Gastroesophageal sphincter (tissue), 4 donors: ENCODE measurements at regions not wholly inside any gene's neighbourhood (a gene's known extent, or its start where the extent isn't known, plus 50 kb on each side); places are given as distances from the start of the nearest gene placed in this dataset.
"Not testable (repeated sequence)": the region's sequence is repeated elsewhere in the genome, so short reads cannot be mapped to it uniquely, and the experiment has no call there.

Experiments used
- ATAC-seq: fragments of 150-250 bp; one replicate; pipeline ENCODE4 v1.9.1; 2016; ENCODE audit warnings: mild to moderate bottlenecking, moderate library complexity
- H3K27ac ChIP-seq, 4 donors: fragments of 200-600 bp; sonication (generic) in 3 of 4; 1 replicate in 3 of 4; 2 replicates in 1 of 4; pipeline ENCODE4 v1.5.1; 2016 to 2019
- H3K27me3 ChIP-seq: fragments of 200-600 bp; sonication (generic); one replicate; pipeline ENCODE4 v1.5.1; 2019
- H3K36me3 ChIP-seq, 2 donors: fragments of 200-600 bp; sonication (generic); one replicate each; pipeline ENCODE4 v1.5.1; 2019; ENCODE audit warnings: control low read depth in 1 of 2
- H3K4me1 ChIP-seq, 3 donors: fragments of 200-600 bp; sonication (generic); 1 replicate in 2 of 3; 2 replicates in 1 of 3; pipeline ENCODE4 v1.5.1; 2016 to 2019; ENCODE audit warnings: control low read depth in 2 of 3
- H3K4me3 ChIP-seq, 2 donors: fragments of 200-600 bp; sonication (generic); one replicate each; pipeline ENCODE4 v1.5.1; 2019; ENCODE audit warnings: mild to moderate bottlenecking in 1 of 2, moderate library complexity in 1 of 2
- H3K9me3 ChIP-seq, 3 donors: fragments of 200-600 bp; sonication (generic); one replicate each; pipeline ENCODE4 v1.5.1; 2017 to 2019; ENCODE audit warnings: control low read depth in 2 of 3
- EP300 ChIP-seq: sonication (generic); formaldehyde crosslinking; IDR thresholded peaks from one replicate; pipeline ENCODE4 v1.6.1; 2017; ENCODE audit warnings: antibody characterized with exemption, mild to moderate bottlenecking
- POLR2A ChIP-seq, 2 donors: fragments of 450-650 bp; IDR thresholded peaks; one replicate each; pipeline ENCODE4 v1.6.1; 2017; ENCODE audit warnings: antibody characterized with exemption in 2 of 2, mild to moderate bottlenecking in 2 of 2, moderate library complexity in 1 of 2
- POLR2AphosphoS5 ChIP-seq: sonication (generic); formaldehyde crosslinking; IDR thresholded peaks from one replicate; pipeline ENCODE4 v1.6.1; 2017; ENCODE audit warnings: antibody characterized with exemption
- WGBS, 2 donors: methylation state at CpG; one replicate each; pipeline ENCODE4 v1.1.5; 2018; ENCODE audit warnings: low coverage in 1 of 2; 5-methylcytosine and 5-hydroxymethylcytosine counted together
- TF ChIP-seq, protein P1 (sequence below), 4 experiments: fragments of 200-600 bp in 2 of 4; fragments of 450-650 bp in 2 of 4; sonication (generic) in 1 of 4; IDR thresholded peaks; one replicate each; pipeline ENCODE4 v1.5.1; 2017 to 2019; ENCODE audit warnings: antibody characterized with exemption in 4 of 4, mild to moderate bottlenecking in 2 of 4, moderate library complexity in 2 of 4

DNA sequence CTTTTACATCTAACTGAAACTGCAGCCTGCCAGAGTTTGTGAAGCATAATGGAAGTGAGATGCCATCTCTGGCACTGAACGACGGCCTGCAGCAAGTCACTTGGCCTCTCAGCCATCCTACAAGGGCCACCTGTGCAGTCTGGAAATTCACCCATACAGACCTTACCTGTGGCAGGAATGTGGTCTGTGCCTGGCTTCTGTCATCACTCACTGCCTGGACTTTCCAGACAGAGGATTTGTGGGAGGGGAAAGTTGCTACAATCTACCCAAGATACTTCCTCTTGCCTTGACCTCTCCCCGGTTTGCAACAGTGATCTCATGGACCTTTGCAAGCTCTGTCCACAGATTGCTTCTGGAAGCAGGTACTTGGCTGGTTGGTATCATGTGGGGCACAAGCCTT lies 58.4 kb upstream of the ATP1B1 start:
- ATAC-seq, result no peak
- Histone ChIP-seq H3K4me3 (no peak overlapping the region), H3K27ac (no peak overlapping the region), H3K36me3 (no peaks in the 10 kb centered on the region), H3K27me3 (no peaks in the 10 kb centered on the region), H3K9me3 (no peaks in the 10 kb centered on the region), H3K4me1 (peaks cover 0 to 8% (median 0%) of the 10 kb centered on the region in 3 donors)
- TF ChIP-seq POLR2AphosphoS5 (no peak), EP300 (no peak), POLR2A (IDR thresholded peaks at IDR 0.05) (no peak)
- TF ChIP-seq, protein P1, sequence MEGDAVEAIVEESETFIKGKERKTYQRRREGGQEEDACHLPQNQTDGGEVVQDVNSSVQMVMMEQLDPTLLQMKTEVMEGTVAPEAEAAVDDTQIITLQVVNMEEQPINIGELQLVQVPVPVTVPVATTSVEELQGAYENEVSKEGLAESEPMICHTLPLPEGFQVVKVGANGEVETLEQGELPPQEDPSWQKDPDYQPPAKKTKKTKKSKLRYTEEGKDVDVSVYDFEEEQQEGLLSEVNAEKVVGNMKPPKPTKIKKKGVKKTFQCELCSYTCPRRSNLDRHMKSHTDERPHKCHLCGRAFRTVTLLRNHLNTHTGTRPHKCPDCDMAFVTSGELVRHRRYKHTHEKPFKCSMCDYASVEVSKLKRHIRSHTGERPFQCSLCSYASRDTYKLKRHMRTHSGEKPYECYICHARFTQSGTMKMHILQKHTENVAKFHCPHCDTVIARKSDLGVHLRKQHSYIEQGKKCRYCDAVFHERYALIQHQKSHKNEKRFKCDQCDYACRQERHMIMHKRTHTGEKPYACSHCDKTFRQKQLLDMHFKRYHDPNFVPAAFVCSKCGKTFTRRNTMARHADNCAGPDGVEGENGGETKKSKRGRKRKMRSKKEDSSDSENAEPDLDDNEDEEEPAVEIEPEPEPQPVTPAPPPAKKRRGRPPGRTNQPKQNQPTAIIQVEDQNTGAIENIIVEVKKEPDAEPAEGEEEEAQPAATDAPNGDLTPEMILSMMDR (IDR thresholded peaks at IDR 0.05), result no peak
- WGBS, 2 donors, result 30 to 86% methylated on average over 1 to 3 of the region's 3 CpGs

DNA sequence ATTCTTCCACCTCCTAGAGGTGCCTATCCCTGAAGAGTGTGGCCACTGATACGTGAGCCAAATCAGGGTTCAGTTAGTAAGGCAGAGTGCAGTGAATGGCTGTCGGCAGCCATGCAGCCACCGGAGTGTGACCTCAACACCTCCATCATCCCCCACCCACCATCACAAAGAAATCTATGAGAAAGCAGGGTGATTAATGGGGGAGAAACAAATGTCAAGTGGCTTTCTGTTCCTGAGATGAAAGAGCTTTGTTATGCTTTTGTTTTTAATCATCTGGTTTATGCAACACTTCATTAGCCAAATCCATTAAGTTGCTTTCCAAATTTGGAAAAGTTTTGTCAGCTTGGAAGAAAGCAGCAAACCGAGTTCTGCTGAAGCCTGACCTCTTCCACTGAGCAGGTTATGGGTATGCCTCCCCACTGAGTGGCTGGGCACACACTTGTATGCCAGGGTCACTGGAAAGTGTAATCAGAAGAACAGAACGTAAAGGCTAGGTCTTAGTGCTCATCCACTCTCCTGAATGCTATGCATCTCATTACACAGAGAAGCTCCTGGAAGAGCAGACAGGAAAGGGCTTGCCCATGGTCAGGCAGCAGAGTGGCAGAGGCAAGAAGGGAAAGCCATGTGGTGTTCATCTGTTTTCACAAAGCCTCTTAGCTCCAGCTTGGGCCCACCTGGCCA lies 57.1 kb upstream of the ATP1B1 start:
- H3K27me3 ChIP-seq, result no peaks in the 10 kb centered on the region
- H3K36me3 ChIP-seq, result no peaks in the 10 kb centered on the region
- 55 to 56% methylated on average over 4 to 5 of the region's 5 CpGs for WGBS, 2 donors
- no peak overlapping the region for H3K27ac ChIP-seq
- no peaks in the 10 kb centered on the region for H3K4me1 ChIP-seq
- ATAC-seq, result no peak
- no peak overlapping the region for H3K4me3 ChIP-seq
- H3K9me3 ChIP-seq, result no peaks in the 10 kb centered on the region
- TF ChIP-seq EP300 (no peak), POLR2AphosphoS5 (no peak), POLR2A (IDR thresholded peaks at IDR 0.05) (no peak)
- TF ChIP-seq, protein P1 (IDR thresholded peaks at IDR 0.05), result no peak

DNA sequence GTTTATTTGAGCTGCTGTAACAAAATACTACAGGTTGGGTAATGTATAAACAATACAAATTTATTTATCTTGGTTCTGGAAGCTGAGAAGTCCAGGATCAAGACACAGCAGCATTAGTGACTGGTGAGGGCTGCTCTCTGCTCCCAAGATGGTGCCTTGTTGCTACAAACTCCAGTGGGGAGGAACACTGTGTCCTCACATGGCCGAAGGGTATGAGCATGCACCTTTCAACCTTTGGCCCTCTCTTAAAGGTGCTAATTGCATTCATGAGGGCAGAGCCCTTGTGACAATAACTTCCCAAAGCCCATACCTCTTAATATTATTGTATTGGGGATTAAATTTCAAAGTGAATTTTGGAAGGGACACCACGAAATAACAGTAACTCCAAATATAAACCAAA lies 55.3 kb upstream of the ATP1B1 start:
- WGBS, 2 donors, result 83 to 88% methylated on average over 2 of the region's 2 CpGs
- ATAC-seq, result no peak
- Histone ChIP-seq H3K4me1 (no peaks in the 10 kb centered on the region), H3K27ac (no peak overlapping the region), H3K9me3 (no peaks in the 10 kb centered on the region), H3K4me3 (no peak overlapping the region), H3K36me3 (no peaks in the 10 kb centered on the region), H3K27me3 (no peaks in the 10 kb centered on the region)
- TF ChIP-seq, protein P1 (IDR thresholded peaks at IDR 0.05), result no peak
- TF ChIP-seq EP300, result no peak
- TF ChIP-seq POLR2A (IDR thresholded peaks at IDR 0.05), result no peak
- no peak for TF ChIP-seq POLR2AphosphoS5

DNA sequence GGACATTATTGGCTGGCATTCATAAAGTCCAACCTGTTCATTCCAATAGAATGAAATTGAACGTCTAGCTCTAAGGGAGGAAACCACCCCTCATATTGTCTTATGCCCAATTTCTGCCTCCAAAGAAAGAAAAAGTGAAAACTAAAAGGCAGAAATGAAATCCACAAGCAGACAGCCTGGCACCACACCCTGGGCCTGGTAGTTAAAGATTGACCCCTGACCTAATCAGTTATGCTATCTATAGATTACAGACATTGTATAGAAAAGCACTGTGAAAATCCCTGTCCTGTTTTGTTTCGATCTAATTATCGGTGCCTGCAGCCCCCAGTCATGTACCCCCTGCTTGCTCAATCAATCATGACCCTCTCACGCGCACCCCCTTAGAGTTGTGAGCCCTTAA lies 54.3 kb upstream of the ATP1B1 start:
- H3K4me3 ChIP-seq, ATAC-seq, H3K4me1 ChIP-seq, H3K36me3 ChIP-seq, H3K27me3 ChIP-seq, H3K9me3 ChIP-seq, H3K27ac ChIP-seq: not testable (repeated sequence)
- WGBS, 2 donors, result 88% methylated on average over 4 to 5 of the region's 5 CpGs

DNA sequence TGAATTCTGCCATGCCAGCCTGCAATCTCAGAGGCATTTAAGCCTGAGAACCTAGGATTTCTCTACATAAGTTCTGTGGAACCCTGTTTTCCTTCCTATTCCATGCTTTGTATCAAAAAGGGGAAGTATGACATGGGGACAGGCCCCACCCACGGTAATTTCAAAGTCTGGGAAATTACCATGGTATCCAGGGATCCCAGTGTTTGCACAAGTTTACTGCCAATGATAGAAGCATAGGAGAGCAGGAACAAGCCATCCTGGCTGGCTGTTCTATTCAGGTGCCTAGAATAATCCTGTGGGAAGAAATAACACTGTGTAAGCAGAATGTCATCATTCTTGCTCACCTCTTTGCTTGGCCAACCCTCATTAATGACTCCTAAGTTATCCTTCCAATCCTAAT lies 53.8 kb upstream of the ATP1B1 start:
- Histone ChIP-seq H3K9me3 (no peaks in the 10 kb centered on the region), H3K4me1 (no peaks in the 10 kb centered on the region), H3K36me3 (no peaks in the 10 kb centered on the region), H3K27ac (no peak overlapping the region), H3K4me3 (no peak overlapping the region), H3K27me3 (no peaks in the 10 kb centered on the region)
- TF ChIP-seq EP300, result no peak
- no peak for TF ChIP-seq POLR2AphosphoS5
- TF ChIP-seq POLR2A (IDR thresholded peaks at IDR 0.05), result no peak
- TF ChIP-seq, protein P1 (IDR thresholded peaks at IDR 0.05), result no peak
- 70% methylated on average over 1 of the region's 1 CpG; no CpG with 5 or more reads in 1 of the 2 donors for WGBS, 2 donors
- peak; percentile 36 for ATAC-seq
